HEK293 (cell line): ENCODE measurements at regions not wholly inside any gene's neighbourhood (a gene's known extent, or its start where the extent isn't known, plus 50 kb on each side); places are given as distances from the start of the nearest gene placed in this dataset.
"Not testable (repeated sequence)": the region's sequence is repeated elsewhere in the genome, so short reads cannot be mapped to it uniquely, and the experiment has no call there.

ENCODE experiments used
- CTCF ChIA-PET: fragments of 350-600 bp; formaldehyde crosslinking; extraction: SDS; loops from one replicate; lab custom pipeline; 2021; ENCODE audit warnings: antibody characterized with exemption; lab: Yijun Ruan, JAX
- POLR2A ChIA-PET: fragments of 300-600 bp; formaldehyde crosslinking; extraction: SDS; loops from one replicate; lab custom pipeline; 2020; ENCODE audit warnings: antibody characterized with exemption, inconsistent platforms; lab: Yijun Ruan, JAX
- H3K27ac ChIP-seq: fragments of 200-500 bp; sonication (Bioruptor generic); 2 replicates; pipeline ENCODE4 v1.5.1; 2014; ENCODE audit warnings: low read depth, low read length, control low read depth, inconsistent platforms; ENCODE audit errors: extremely low read depth
- H3K36me3 ChIP-seq, 2 experiments: fragments of 200-500 bp in 1 of 2; sonication (Bioruptor generic) in 1 of 2; 1 replicate in 1 of 2; 2 replicates in 1 of 2; pipeline ENCODE4 v1.5.1; 2014 to 2017; ENCODE audit warnings: inconsistent platforms in 2 of 2, low read length in 2 of 2; ENCODE audit not compliant: control insufficient read depth in 2 of 2, insufficient read depth in 1 of 2
- H3K4me1 ChIP-seq: fragments of 200-500 bp; sonication (Bioruptor generic); 2 replicates; pipeline ENCODE4 v1.5.1; 2014; ENCODE audit warnings: mild to moderate bottlenecking, low read length, inconsistent platforms; ENCODE audit not compliant: control insufficient read depth, insufficient read depth
- H3K4me3 ChIP-seq: 2 replicates; pipeline ENCODE4 v1.5.1; 2011; ENCODE audit warnings: low read depth, mild to moderate bottlenecking, control low read depth, low read length, moderate library complexity
- H3K9me3 ChIP-seq: fragments of 200-500 bp; sonication (Bioruptor generic); 2 replicates; pipeline ENCODE4 v1.5.1; 2014; ENCODE audit warnings: low read depth, low read length, inconsistent platforms; ENCODE audit not compliant: control insufficient read depth, insufficient read depth
- BCL11A ChIP-seq: fragments of 450-650 bp; formaldehyde crosslinking; IDR thresholded peaks from 2 replicates; pipeline ENCODE4 v1.5.1; 2016; ENCODE audit warnings: low read depth, missing biosample characterization, missing genetic modification characterization
- BCL6B ChIP-seq: fragments of 450-650 bp; formaldehyde crosslinking; IDR thresholded peaks from 2 replicates; pipeline ENCODE4 v1.5.1; 2017; ENCODE audit warnings: missing biosample characterization, missing genetic modification characterization
- GFI1B ChIP-seq: fragments of 450-650 bp; formaldehyde crosslinking; IDR thresholded peaks from 2 replicates; pipeline ENCODE4 v1.5.1; 2016; ENCODE audit warnings: missing biosample characterization, missing genetic modification characterization
- HIC1 ChIP-seq: fragments of 450-650 bp; formaldehyde crosslinking; IDR thresholded peaks from 2 replicates; pipeline ENCODE4 v1.5.1; 2016; ENCODE audit warnings: missing biosample characterization, missing genetic modification characterization
- PRDM10 ChIP-seq: fragments of 450-650 bp; formaldehyde crosslinking; IDR thresholded peaks from 2 replicates; pipeline ENCODE4 v1.5.1; 2016; ENCODE audit warnings: missing biosample characterization, missing genetic modification characterization
- TRIM28 ChIP-seq: IDR thresholded peaks from 2 replicates; pipeline ENCODE4 v1.6.1; 2011; ENCODE audit warnings: low read length, control low read depth, borderline replicate concordance
- YY1 ChIP-seq: fragments of 450-650 bp; formaldehyde crosslinking; IDR thresholded peaks from 2 replicates; pipeline ENCODE4 v1.5.1; 2018; ENCODE audit warnings: missing biosample characterization, missing genetic modification characterization
- ZNF10 ChIP-seq: fragments of 450-650 bp; formaldehyde crosslinking; IDR thresholded peaks from 2 replicates; pipeline ENCODE4 v1.5.1; 2017; ENCODE audit warnings: missing biosample characterization, missing genetic modification characterization
- ZNF2 ChIP-seq: fragments of 450-650 bp; formaldehyde crosslinking; IDR thresholded peaks from 2 replicates; pipeline ENCODE4 v1.5.1; 2016; ENCODE audit warnings: missing biosample characterization, missing genetic modification characterization
- ZNF335 ChIP-seq: fragments of 450-650 bp; formaldehyde crosslinking; conservative IDR thresholded peaks from 2 replicates; pipeline ENCODE4 v1.5.1; 2016; ENCODE audit warnings: missing biosample characterization, missing genetic modification characterization
- ZNF394 ChIP-seq: fragments of 450-650 bp; formaldehyde crosslinking; IDR thresholded peaks from 2 replicates; pipeline ENCODE4 v1.5.1; 2016; ENCODE audit warnings: missing biosample characterization, missing genetic modification characterization, mild to moderate bottlenecking, moderate library complexity, borderline replicate concordance
- ZNF555 ChIP-seq: fragments of 450-650 bp; formaldehyde crosslinking; conservative IDR thresholded peaks from 2 replicates; pipeline ENCODE4 v1.5.1; 2017; ENCODE audit warnings: missing biosample characterization, mild to moderate bottlenecking, missing genetic modification characterization, inconsistent platforms
- ZNF701 ChIP-seq: fragments of 450-650 bp; formaldehyde crosslinking; IDR thresholded peaks from 2 replicates; pipeline ENCODE4 v1.5.1; 2016; ENCODE audit warnings: missing biosample characterization, missing genetic modification characterization

GRCh38 chr3:10109-10996, 186.2 kb upstream of the CHL1 start:
- POLR2A ChIA-PET, H3K36me3 ChIP-seq, CTCF ChIA-PET, H3K4me1 ChIP-seq, H3K9me3 ChIP-seq, H3K4me3 ChIP-seq, H3K27ac ChIP-seq: not testable (repeated sequence)

GRCh38 chr3:11734-12133, 184.8 kb upstream of the CHL1 start:
- Histone ChIP-seq H3K4me1 (no peaks in the 10 kb centered on the region), H3K27ac (no peak overlapping the region), H3K9me3 (no peaks in the 10 kb centered on the region), H3K4me3 (no peak overlapping the region), H3K36me3 (no peaks in the 10 kb centered on the region)
- no peak for TF ChIP-seq BCL6B (tag by site-specific recombination)
- no peak for TF ChIP-seq PRDM10 (tag by site-specific recombination)
- no peak for TF ChIP-seq ZNF555
- TF ChIP-seq ZNF335 (tag by site-specific recombination), result no peak
- no peak for TF ChIP-seq YY1 (tag by site-specific recombination)
- TF ChIP-seq ZNF2 (tag by site-specific recombination), result no peak
- TF ChIP-seq BCL11A (tag by site-specific recombination), result no peak
- TF ChIP-seq TRIM28, result no peak
- TF ChIP-seq ZNF394 (tag by site-specific recombination), result no peak
- no peak for TF ChIP-seq GFI1B (tag by site-specific recombination)
- ChIA-PET CTCF (no interaction called here), POLR2A (no interaction called here)

GRCh38 chr3:14652-15051, 181.9 kb upstream of the CHL1 start:
- H3K27ac ChIP-seq, result no peak overlapping the region
- CTCF ChIA-PET, result no interaction called here
- TF ChIP-seq ZNF701 (tag by site-specific recombination) (no peak), HIC1 (tag by site-specific recombination) (no peak), ZNF10 (tag by site-specific recombination) (no peak)
- TF ChIP-seq, all 188 proteins: peak for 0
- no peaks in the 10 kb centered on the region for H3K36me3 ChIP-seq
- H3K4me3 ChIP-seq, result no peak overlapping the region
- no peaks in the 10 kb centered on the region for H3K9me3 ChIP-seq
- POLR2A ChIA-PET, result no interaction called here
- H3K4me1 ChIP-seq, result no peaks in the 10 kb centered on the region
